NB4 (cell line): ENCODE measurements at regions not wholly inside any gene's neighbourhood (a gene's known extent, or its start where the extent isn't known, plus 50 kb on each side); places are given as distances from the start of the nearest gene placed in this dataset.

Experiments used
- CTCF ChIP-seq: IDR thresholded peaks from one replicate; pipeline ENCODE4 v1.5.1; 2012; ENCODE audit warnings: low read depth, low read length
- MYC ChIP-seq: IDR thresholded peaks from 2 replicates; pipeline ENCODE4 v1.6.1; 2011; ENCODE audit warnings: low read depth, low read length
- POLR2A ChIP-seq: IDR thresholded peaks from 2 replicates; pipeline ENCODE4 v1.6.1; 2011; ENCODE audit warnings: mild to moderate bottlenecking; ENCODE audit not compliant: insufficient read length; ENCODE audit errors: extremely low read depth

- TF ChIP-seq CTCF (no peak), POLR2A (no peak), MYC (no peak)
Measured at GRCh38 chr5:105563842-105564241, 2001.3 kb upstream of the NUDT12 start.
